SH-SY5Y (cell line): ENCODE measurements at regions not wholly inside any gene's neighbourhood (a gene's known extent, or its start where the extent isn't known, plus 50 kb on each side); places are given as distances from the start of the nearest gene placed in this dataset.

Experiments
- GATA2 ChIP-seq: IDR thresholded peaks from 2 replicates; pipeline ENCODE4 v1.6.1; 2011; ENCODE audit warnings: mild to moderate bottlenecking, low read depth, low read length
- GATA3 ChIP-seq: IDR thresholded peaks from 2 replicates; pipeline ENCODE4 v1.6.1; 2011; ENCODE audit warnings: low read depth, mild to moderate bottlenecking, low read length, moderate library complexity

- TF ChIP-seq GATA3 (no peak), GATA2 (no peak)
Observed at GRCh38 chr13:53672005-53672404, 643.4 kb downstream of the OLFM4 start.
